Stomach (tissue), 4 donors: ENCODE measurements at regions not wholly inside any gene's neighbourhood (a gene's known extent, or its start where the extent isn't known, plus 50 kb on each side); places are given as distances from the start of the nearest gene placed in this dataset.
"Not testable (repeated sequence)": the region's sequence is repeated elsewhere in the genome, so short reads cannot be mapped to it uniquely, and the experiment has no call there.

Experiments used
- EP300 ChIP-seq: sonication (generic); formaldehyde crosslinking; IDR thresholded peaks from one replicate; pipeline ENCODE4 v1.6.1; 2017; ENCODE audit warnings: antibody characterized with exemption
- POLR2A ChIP-seq, 4 donors: fragments of 450-650 bp; IDR thresholded peaks; one replicate each; pipeline ENCODE4 v1.6.1; 2016; ENCODE audit warnings: antibody characterized with exemption in 4 of 4, control low read depth in 2 of 4, mild to moderate bottlenecking in 1 of 4, moderate library complexity in 1 of 4
- POLR2AphosphoS5 ChIP-seq, 3 donors: sonication (generic); formaldehyde crosslinking; IDR thresholded peaks; one replicate each; pipeline ENCODE4 v1.6.1; 2016; ENCODE audit warnings: antibody characterized with exemption in 3 of 3
- TF ChIP-seq, protein P1 (sequence below), 7 experiments: fragments of 450-650 bp in 4 of 7; fragments of 200-600 bp in 3 of 7; sonication (generic) in 3 of 7; IDR thresholded peaks; one replicate each; pipeline ENCODE4 v1.5.1; 2016 to 2019; ENCODE audit warnings: antibody characterized with exemption in 7 of 7, control low read depth in 2 of 7, mild to moderate bottlenecking in 1 of 7

- TF ChIP-seq, protein P1, sequence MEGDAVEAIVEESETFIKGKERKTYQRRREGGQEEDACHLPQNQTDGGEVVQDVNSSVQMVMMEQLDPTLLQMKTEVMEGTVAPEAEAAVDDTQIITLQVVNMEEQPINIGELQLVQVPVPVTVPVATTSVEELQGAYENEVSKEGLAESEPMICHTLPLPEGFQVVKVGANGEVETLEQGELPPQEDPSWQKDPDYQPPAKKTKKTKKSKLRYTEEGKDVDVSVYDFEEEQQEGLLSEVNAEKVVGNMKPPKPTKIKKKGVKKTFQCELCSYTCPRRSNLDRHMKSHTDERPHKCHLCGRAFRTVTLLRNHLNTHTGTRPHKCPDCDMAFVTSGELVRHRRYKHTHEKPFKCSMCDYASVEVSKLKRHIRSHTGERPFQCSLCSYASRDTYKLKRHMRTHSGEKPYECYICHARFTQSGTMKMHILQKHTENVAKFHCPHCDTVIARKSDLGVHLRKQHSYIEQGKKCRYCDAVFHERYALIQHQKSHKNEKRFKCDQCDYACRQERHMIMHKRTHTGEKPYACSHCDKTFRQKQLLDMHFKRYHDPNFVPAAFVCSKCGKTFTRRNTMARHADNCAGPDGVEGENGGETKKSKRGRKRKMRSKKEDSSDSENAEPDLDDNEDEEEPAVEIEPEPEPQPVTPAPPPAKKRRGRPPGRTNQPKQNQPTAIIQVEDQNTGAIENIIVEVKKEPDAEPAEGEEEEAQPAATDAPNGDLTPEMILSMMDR (IDR thresholded peaks at IDR 0.05), result not testable (repeated sequence)
- not testable (repeated sequence) for TF ChIP-seq POLR2A (IDR thresholded peaks at IDR 0.05); POLR2AphosphoS5 (IDR thresholded peaks at IDR 0.05); EP300
Observed at GRCh38 chr2:87505909-87506308, 242.0 kb upstream of the PLGLB2 start.
